ENCODE measurements at regions not wholly inside any gene's neighbourhood (a gene's known extent, or its start where the extent isn't known, plus 50 kb on each side); places are given as distances from the start of the nearest gene placed in this dataset.
"Not testable (repeated sequence)": the region's sequence is repeated elsewhere in the genome, so short reads cannot be mapped to it uniquely, and the experiment has no call there.

GRCh38 chr13:76620036-76620435 lies 266.2 kb downstream of the KCTD12 start:
- DNase-seq (ENCODE audit: low spot score): no peak

- DNase-seq (ENCODE audit: low spot score): no peak
These were observed 266.6 kb downstream of the KCTD12 start for GRCh38 chr13:76619631-76620030.

GRCh38 chr13:76610819-76611415 lies 275.3 kb downstream of the KCTD12 start:
- no peak for DNase-seq (ENCODE audit: low spot score)

GRCh38 chr13:76609643-76610042 lies 276.6 kb downstream of the KCTD12 start:
- DNase-seq (ENCODE audit: low spot score): no peak

- no peak for DNase-seq (ENCODE audit: low spot score)
These were observed 278.3 kb downstream of the KCTD12 start for GRCh38 chr13:76607866-76608265.

GRCh38 chr13:76600081-76600480 lies 286.1 kb downstream of the KCTD12 start:
- DNase-seq (ENCODE audit: low spot score): no peak

GRCh38 chr13:76597868-76598267 lies 288.3 kb downstream of the KCTD12 start:
- DNase-seq (ENCODE audit: low spot score): no peak

- no peak for DNase-seq (ENCODE audit: low spot score)
These were observed 290.0 kb downstream of the KCTD12 start for GRCh38 chr13:76596216-76596615.

- no peak for DNase-seq (ENCODE audit: low spot score)
These were observed 291.8 kb downstream of the KCTD12 start for GRCh38 chr13:76594435-76594834.

- DNase-seq (ENCODE audit: low spot score): no peak
These were observed 299.4 kb downstream of the KCTD12 start for GRCh38 chr13:76586842-76587241.

- no peak for DNase-seq (ENCODE audit: low spot score)
These were observed 306.5 kb downstream of the KCTD12 start for GRCh38 chr13:76579701-76580100.

GRCh38 chr13:76575634-76576033 lies 310.6 kb downstream of the KCTD12 start:
- not testable (repeated sequence) for DNase-seq (ENCODE audit: low spot score)

GRCh38 chr13:76570510-76570971 lies 315.7 kb downstream of the KCTD12 start:
- DNase-seq (ENCODE audit: low spot score): no peak

- no peak for DNase-seq (ENCODE audit: low spot score)
These were observed 329.6 kb downstream of the KCTD12 start for GRCh38 chr13:76556627-76557026.

GRCh38 chr13:76552807-76553206 lies 333.4 kb downstream of the KCTD12 start:
- DNase-seq (ENCODE audit: low spot score): no peak

GRCh38 chr13:76552041-76552772 lies 334.0 kb downstream of the KCTD12 start:
- DNase-seq (ENCODE audit: low spot score): no peak

- no peak for DNase-seq (ENCODE audit: low spot score)
These were observed 344.0 kb downstream of the KCTD12 start for GRCh38 chr13:76542176-76542575.

GRCh38 chr13:76538004-76538403 lies 348.2 kb downstream of the KCTD12 start:
- DNase-seq (ENCODE audit: low spot score): no peak

GRCh38 chr13:76533251-76533650 lies 353.0 kb downstream of the KCTD12 start:
- DNase-seq (ENCODE audit: low spot score): no peak

- no peak for DNase-seq (ENCODE audit: low spot score)
These were observed 359.2 kb downstream of the KCTD12 start for GRCh38 chr13:76527041-76527440.

- no peak for DNase-seq (ENCODE audit: low spot score)
These were observed 362.4 kb downstream of the KCTD12 start for GRCh38 chr13:76523740-76524340.

GRCh38 chr13:76522083-76522755 lies 364.0 kb downstream of the KCTD12 start:
- DNase-seq (ENCODE audit: low spot score): no peak

- DNase-seq (ENCODE audit: low spot score): no peak
These were observed 366.5 kb downstream of the KCTD12 start for GRCh38 chr13:76519685-76520084.

All from NAMALWA (cell line).